HEK293 (cell line): ENCODE measurements at regions not wholly inside any gene's neighbourhood (a gene's known extent, or its start where the extent isn't known, plus 50 kb on each side); places are given as distances from the start of the nearest gene placed in this dataset.

Experiments
- CTCF ChIA-PET: fragments of 350-600 bp; formaldehyde crosslinking; extraction: SDS; loops from one replicate; lab custom pipeline; 2021; ENCODE audit warnings: antibody characterized with exemption; lab: Yijun Ruan, JAX
- POLR2A ChIA-PET: fragments of 300-600 bp; formaldehyde crosslinking; extraction: SDS; loops from one replicate; lab custom pipeline; 2020; ENCODE audit warnings: antibody characterized with exemption, inconsistent platforms; lab: Yijun Ruan, JAX
- H3K27ac ChIP-seq: fragments of 200-500 bp; sonication (Bioruptor generic); 2 replicates; pipeline ENCODE4 v1.5.1; 2014; ENCODE audit warnings: low read depth, low read length, control low read depth, inconsistent platforms; ENCODE audit errors: extremely low read depth
- H3K36me3 ChIP-seq, 2 experiments: fragments of 200-500 bp in 1 of 2; sonication (Bioruptor generic) in 1 of 2; 1 replicate in 1 of 2; 2 replicates in 1 of 2; pipeline ENCODE4 v1.5.1; 2014 to 2017; ENCODE audit warnings: inconsistent platforms in 2 of 2, low read length in 2 of 2; ENCODE audit not compliant: control insufficient read depth in 2 of 2, insufficient read depth in 1 of 2
- H3K4me1 ChIP-seq: fragments of 200-500 bp; sonication (Bioruptor generic); 2 replicates; pipeline ENCODE4 v1.5.1; 2014; ENCODE audit warnings: mild to moderate bottlenecking, low read length, inconsistent platforms; ENCODE audit not compliant: control insufficient read depth, insufficient read depth
- H3K4me3 ChIP-seq: 2 replicates; pipeline ENCODE4 v1.5.1; 2011; ENCODE audit warnings: low read depth, mild to moderate bottlenecking, control low read depth, low read length, moderate library complexity
- H3K9me3 ChIP-seq: fragments of 200-500 bp; sonication (Bioruptor generic); 2 replicates; pipeline ENCODE4 v1.5.1; 2014; ENCODE audit warnings: low read depth, low read length, inconsistent platforms; ENCODE audit not compliant: control insufficient read depth, insufficient read depth
- BCL11A ChIP-seq: fragments of 450-650 bp; formaldehyde crosslinking; IDR thresholded peaks from 2 replicates; pipeline ENCODE4 v1.5.1; 2016; ENCODE audit warnings: low read depth, missing biosample characterization, missing genetic modification characterization
- GFI1B ChIP-seq: fragments of 450-650 bp; formaldehyde crosslinking; IDR thresholded peaks from 2 replicates; pipeline ENCODE4 v1.5.1; 2016; ENCODE audit warnings: missing biosample characterization, missing genetic modification characterization
- RBAK ChIP-seq: fragments of 450-650 bp; formaldehyde crosslinking; IDR thresholded peaks from 2 replicates; pipeline ENCODE4 v1.5.1; 2016; ENCODE audit warnings: missing biosample characterization, missing genetic modification characterization
- ZBTB49 ChIP-seq: fragments of 450-650 bp; formaldehyde crosslinking; IDR thresholded peaks from 2 replicates; pipeline ENCODE4 v1.5.1; 2016; ENCODE audit warnings: missing biosample characterization, missing genetic modification characterization, low read depth
- ZEB2 ChIP-seq: fragments of 450-650 bp; formaldehyde crosslinking; IDR thresholded peaks from 2 replicates; pipeline ENCODE4 v1.5.1; 2016; ENCODE audit warnings: missing biosample characterization, missing genetic modification characterization
- ZNF157 ChIP-seq: fragments of 450-650 bp; formaldehyde crosslinking; IDR thresholded peaks from 2 replicates; pipeline ENCODE4 v1.5.1; 2016; ENCODE audit warnings: missing biosample characterization, missing genetic modification characterization
- ZNF2 ChIP-seq: fragments of 450-650 bp; formaldehyde crosslinking; IDR thresholded peaks from 2 replicates; pipeline ENCODE4 v1.5.1; 2016; ENCODE audit warnings: missing biosample characterization, missing genetic modification characterization
- ZNF23 ChIP-seq: fragments of 450-650 bp; formaldehyde crosslinking; IDR thresholded peaks from 2 replicates; pipeline ENCODE4 v1.5.1; 2016; ENCODE audit warnings: missing biosample characterization, missing genetic modification characterization, borderline replicate concordance
- ZNF292 ChIP-seq: fragments of 450-650 bp; formaldehyde crosslinking; IDR thresholded peaks from 2 replicates; pipeline ENCODE4 v1.5.1; 2016; ENCODE audit warnings: low read depth, missing biosample characterization, missing genetic modification characterization, borderline replicate concordance
- ZNF341 ChIP-seq: fragments of 450-650 bp; formaldehyde crosslinking; IDR thresholded peaks from 2 replicates; pipeline ENCODE4; 2016; ENCODE audit warnings: low read depth, missing biosample characterization, missing genetic modification characterization
- ZNF398 ChIP-seq: fragments of 450-650 bp; formaldehyde crosslinking; IDR thresholded peaks from 2 replicates; pipeline ENCODE4 v1.5.1; 2017; ENCODE audit warnings: missing biosample characterization, missing genetic modification characterization
- ZNF449 ChIP-seq: fragments of 450-650 bp; formaldehyde crosslinking; IDR thresholded peaks from 2 replicates; pipeline ENCODE4 v1.5.1; 2017; ENCODE audit warnings: missing biosample characterization, mild to moderate bottlenecking, missing genetic modification characterization, moderate library complexity
- ZNF585B ChIP-seq: fragments of 450-650 bp; formaldehyde crosslinking; IDR thresholded peaks from 2 replicates; pipeline ENCODE4 v1.5.1; 2016; ENCODE audit warnings: missing biosample characterization, missing genetic modification characterization
- ZNF610 ChIP-seq: fragments of 450-650 bp; formaldehyde crosslinking; IDR thresholded peaks from 2 replicates; pipeline ENCODE4 v1.5.1; 2016; ENCODE audit warnings: missing biosample characterization, missing genetic modification characterization, borderline replicate concordance
- ZNF624 ChIP-seq: fragments of 450-650 bp; formaldehyde crosslinking; IDR thresholded peaks from 2 replicates; pipeline ENCODE4 v1.5.1; 2017; ENCODE audit warnings: missing biosample characterization, missing genetic modification characterization
- ZNF664 ChIP-seq: fragments of 450-650 bp; formaldehyde crosslinking; IDR thresholded peaks from 2 replicates; pipeline ENCODE4 v1.5.1; 2016; ENCODE audit warnings: missing biosample characterization, missing genetic modification characterization
- ZNF747 ChIP-seq: fragments of 450-650 bp; formaldehyde crosslinking; IDR thresholded peaks from 2 replicates; pipeline ENCODE4 v1.5.1; 2016; ENCODE audit warnings: missing biosample characterization, missing genetic modification characterization
- ZSCAN16 ChIP-seq: fragments of 450-650 bp; formaldehyde crosslinking; IDR thresholded peaks from 2 replicates; pipeline ENCODE4 v1.5.1; 2016; ENCODE audit warnings: missing biosample characterization, missing genetic modification characterization
- TF ChIP-seq, protein P1 (sequence below): fragments of 450-650 bp; formaldehyde crosslinking; IDR thresholded peaks from 2 replicates; pipeline ENCODE4 v1.5.1; 2016; ENCODE audit warnings: missing biosample characterization, missing genetic modification characterization
- TF ChIP-seq, protein P2 (sequence below): fragments of 450-650 bp; formaldehyde crosslinking; IDR thresholded peaks from 2 replicates; pipeline ENCODE4 v1.5.1; 2016; ENCODE audit warnings: missing biosample characterization, missing genetic modification characterization
- TF ChIP-seq, protein P3 (sequence below): fragments of 450-650 bp; formaldehyde crosslinking; IDR thresholded peaks from 2 replicates; pipeline ENCODE4 v1.5.1; 2016; ENCODE audit warnings: missing biosample characterization, missing genetic modification characterization
- TF ChIP-seq, protein P4 (sequence below): fragments of 450-650 bp; formaldehyde crosslinking; IDR thresholded peaks from 2 replicates; pipeline ENCODE4 v1.5.1; 2016; ENCODE audit warnings: missing biosample characterization, missing genetic modification characterization

DNA sequence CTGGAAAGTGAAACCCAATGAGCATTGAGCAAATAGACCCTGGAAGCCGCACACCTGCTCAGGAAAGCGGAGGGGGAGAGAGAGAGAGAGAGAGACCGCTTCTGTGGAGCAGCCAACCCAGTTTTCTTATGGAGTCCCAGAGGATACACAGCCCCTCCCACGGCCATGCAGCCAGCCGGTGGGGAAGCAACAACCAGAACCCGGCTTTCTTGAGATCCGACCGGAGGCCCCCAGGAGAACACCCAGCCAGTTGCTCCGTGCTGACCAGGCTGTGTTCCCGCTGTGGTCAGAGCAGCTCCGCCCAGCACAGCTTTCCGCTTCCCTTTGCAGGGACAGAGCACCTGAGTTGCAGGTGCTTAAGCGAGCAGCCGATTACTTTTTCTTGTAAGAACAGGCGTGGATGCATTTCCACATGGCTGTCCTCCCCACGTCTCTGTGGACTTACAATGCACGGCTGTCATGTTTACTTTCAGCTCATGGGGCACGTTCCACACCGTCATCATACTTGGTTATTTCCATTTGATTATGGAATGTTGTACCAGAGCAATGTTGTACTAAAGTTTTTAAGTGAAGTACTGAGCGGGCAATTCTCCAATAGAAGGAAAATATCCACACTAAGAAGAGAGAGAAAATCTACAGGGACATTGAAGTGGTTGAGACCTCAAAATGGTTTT, 381.9 kb downstream of the THBS2 start:
- H3K27ac ChIP-seq, result no peak overlapping the region
- POLR2A ChIA-PET, result no interaction called here
- H3K4me3 ChIP-seq, result no peak overlapping the region
- H3K9me3 ChIP-seq, result no peaks in the 10 kb centered on the region
- no peaks in the 10 kb centered on the region for H3K4me1 ChIP-seq
- H3K36me3 ChIP-seq, result no peaks in the 10 kb centered on the region
- TF ChIP-seq BCL11A (tag by site-specific recombination) (no peak), ZNF292 (no peak), ZNF624 (tag by site-specific recombination) (no peak), ZNF664 (no peak), ZNF398 (tag by site-specific recombination) (no peak), ZNF747 (tag by site-specific recombination) (no peak), ZNF585B (no peak), ZNF157 (no peak), ZSCAN16 (tag by site-specific recombination) (no peak), ZNF449 (tag by site-specific recombination) (no peak), ZEB2 (tag by site-specific recombination) (no peak), GFI1B (tag by site-specific recombination) (no peak)
- TF ChIP-seq, protein P1, sequence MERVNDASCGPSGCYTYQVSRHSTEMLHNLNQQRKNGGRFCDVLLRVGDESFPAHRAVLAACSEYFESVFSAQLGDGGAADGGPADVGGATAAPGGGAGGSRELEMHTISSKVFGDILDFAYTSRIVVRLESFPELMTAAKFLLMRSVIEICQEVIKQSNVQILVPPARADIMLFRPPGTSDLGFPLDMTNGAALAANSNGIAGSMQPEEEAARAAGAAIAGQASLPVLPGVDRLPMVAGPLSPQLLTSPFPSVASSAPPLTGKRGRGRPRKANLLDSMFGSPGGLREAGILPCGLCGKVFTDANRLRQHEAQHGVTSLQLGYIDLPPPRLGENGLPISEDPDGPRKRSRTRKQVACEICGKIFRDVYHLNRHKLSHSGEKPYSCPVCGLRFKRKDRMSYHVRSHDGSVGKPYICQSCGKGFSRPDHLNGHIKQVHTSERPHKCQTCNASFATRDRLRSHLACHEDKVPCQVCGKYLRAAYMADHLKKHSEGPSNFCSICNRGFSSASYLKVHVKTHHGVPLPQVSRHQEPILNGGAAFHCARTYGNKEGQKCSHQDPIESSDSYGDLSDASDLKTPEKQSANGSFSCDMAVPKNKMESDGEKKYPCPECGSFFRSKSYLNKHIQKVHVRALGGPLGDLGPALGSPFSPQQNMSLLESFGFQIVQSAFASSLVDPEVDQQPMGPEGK (tag by site-specific recombination), result no peak
- TF ChIP-seq, protein P2, sequence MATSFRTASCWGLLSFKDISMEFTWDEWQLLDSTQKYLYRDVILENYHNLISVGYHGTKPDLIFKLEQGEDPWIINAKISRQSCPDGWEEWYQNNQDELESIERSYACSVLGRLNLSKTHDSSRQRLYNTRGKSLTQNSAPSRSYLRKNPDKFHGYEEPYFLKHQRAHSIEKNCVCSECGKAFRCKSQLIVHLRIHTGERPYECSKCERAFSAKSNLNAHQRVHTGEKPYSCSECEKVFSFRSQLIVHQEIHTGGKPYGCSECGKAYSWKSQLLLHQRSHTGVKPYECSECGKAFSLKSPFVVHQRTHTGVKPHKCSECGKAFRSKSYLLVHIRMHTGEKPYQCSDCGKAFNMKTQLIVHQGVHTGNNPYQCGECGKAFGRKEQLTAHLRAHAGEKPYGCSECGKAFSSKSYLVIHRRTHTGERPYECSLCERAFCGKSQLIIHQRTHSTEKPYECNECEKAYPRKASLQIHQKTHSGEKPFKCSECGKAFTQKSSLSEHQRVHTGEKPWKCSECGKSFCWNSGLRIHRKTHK, result no peak
- TF ChIP-seq, protein P3, sequence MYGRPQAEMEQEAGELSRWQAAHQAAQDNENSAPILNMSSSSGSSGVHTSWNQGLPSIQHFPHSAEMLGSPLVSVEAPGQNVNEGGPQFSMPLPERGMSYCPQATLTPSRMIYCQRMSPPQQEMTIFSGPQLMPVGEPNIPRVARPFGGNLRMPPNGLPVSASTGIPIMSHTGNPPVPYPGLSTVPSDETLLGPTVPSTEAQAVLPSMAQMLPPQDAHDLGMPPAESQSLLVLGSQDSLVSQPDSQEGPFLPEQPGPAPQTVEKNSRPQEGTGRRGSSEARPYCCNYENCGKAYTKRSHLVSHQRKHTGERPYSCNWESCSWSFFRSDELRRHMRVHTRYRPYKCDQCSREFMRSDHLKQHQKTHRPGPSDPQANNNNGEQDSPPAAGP (tag by site-specific recombination), result no peak
- CTCF ChIA-PET, result no interaction called here

GRCh38 chr6:168870982-168871381, 382.7 kb downstream of the THBS2 start:
- POLR2A ChIA-PET, result no interaction called here
- H3K36me3 ChIP-seq, result no peaks in the 10 kb centered on the region
- CTCF ChIA-PET, result no interaction called here
- no peak overlapping the region for H3K27ac ChIP-seq
- no peaks in the 10 kb centered on the region for H3K9me3 ChIP-seq
- H3K4me3 ChIP-seq, result no peak overlapping the region
- no peaks in the 10 kb centered on the region for H3K4me1 ChIP-seq
- TF ChIP-seq ZNF341 (tag by site-specific recombination) (no peak), ZNF2 (tag by site-specific recombination) (no peak), ZBTB49 (tag by site-specific recombination) (no peak), RBAK (no peak), ZNF157 (no peak), ZNF23 (tag by site-specific recombination) (no peak), ZNF610 (tag by site-specific recombination) (no peak)
- TF ChIP-seq, protein P4, sequence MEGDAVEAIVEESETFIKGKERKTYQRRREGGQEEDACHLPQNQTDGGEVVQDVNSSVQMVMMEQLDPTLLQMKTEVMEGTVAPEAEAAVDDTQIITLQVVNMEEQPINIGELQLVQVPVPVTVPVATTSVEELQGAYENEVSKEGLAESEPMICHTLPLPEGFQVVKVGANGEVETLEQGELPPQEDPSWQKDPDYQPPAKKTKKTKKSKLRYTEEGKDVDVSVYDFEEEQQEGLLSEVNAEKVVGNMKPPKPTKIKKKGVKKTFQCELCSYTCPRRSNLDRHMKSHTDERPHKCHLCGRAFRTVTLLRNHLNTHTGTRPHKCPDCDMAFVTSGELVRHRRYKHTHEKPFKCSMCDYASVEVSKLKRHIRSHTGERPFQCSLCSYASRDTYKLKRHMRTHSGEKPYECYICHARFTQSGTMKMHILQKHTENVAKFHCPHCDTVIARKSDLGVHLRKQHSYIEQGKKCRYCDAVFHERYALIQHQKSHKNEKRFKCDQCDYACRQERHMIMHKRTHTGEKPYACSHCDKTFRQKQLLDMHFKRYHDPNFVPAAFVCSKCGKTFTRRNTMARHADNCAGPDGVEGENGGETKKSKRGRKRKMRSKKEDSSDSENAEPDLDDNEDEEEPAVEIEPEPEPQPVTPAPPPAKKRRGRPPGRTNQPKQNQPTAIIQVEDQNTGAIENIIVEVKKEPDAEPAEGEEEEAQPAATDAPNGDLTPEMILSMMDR (tag by site-specific recombination), result no peak
